ENCODE measurements at regions not wholly inside any gene's neighbourhood (a gene's known extent, or its start where the extent isn't known, plus 50 kb on each side); places are given as distances from the start of the nearest gene placed in this dataset.

GRCh38 chr4:11189756-11190155, 238.9 kb downstream of the HS3ST1 start:
- TF ChIP-seq, protein P1, sequence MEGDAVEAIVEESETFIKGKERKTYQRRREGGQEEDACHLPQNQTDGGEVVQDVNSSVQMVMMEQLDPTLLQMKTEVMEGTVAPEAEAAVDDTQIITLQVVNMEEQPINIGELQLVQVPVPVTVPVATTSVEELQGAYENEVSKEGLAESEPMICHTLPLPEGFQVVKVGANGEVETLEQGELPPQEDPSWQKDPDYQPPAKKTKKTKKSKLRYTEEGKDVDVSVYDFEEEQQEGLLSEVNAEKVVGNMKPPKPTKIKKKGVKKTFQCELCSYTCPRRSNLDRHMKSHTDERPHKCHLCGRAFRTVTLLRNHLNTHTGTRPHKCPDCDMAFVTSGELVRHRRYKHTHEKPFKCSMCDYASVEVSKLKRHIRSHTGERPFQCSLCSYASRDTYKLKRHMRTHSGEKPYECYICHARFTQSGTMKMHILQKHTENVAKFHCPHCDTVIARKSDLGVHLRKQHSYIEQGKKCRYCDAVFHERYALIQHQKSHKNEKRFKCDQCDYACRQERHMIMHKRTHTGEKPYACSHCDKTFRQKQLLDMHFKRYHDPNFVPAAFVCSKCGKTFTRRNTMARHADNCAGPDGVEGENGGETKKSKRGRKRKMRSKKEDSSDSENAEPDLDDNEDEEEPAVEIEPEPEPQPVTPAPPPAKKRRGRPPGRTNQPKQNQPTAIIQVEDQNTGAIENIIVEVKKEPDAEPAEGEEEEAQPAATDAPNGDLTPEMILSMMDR (IDR thresholded peaks at IDR 0.05) = no peak
- no peak for TF ChIP-seq POLR2A (IDR thresholded peaks at IDR 0.05)
